IMR-90 (cell line): ENCODE measurements at regions not wholly inside any gene's neighbourhood (a gene's known extent, or its start where the extent isn't known, plus 50 kb on each side); places are given as distances from the start of the nearest gene placed in this dataset.
A peak's percentile ranks its signal among the peaks of the same experiment; 100 is the strongest.

Source experiments
- ATAC-seq: fragments of 200-7000 bp; cut with Tn5 transposase; 2 replicates; pipeline ENCODE4 v1.9.1; 2020; ENCODE audit warnings: low read depth, mild to moderate bottlenecking, moderate library complexity
- BruUV-seq: library from RNA; stranded (reverse); fragments of 400-500 nt; replicated peaks from 2 replicates; lab custom pipeline; 2021; lab: Mats Ljungman, UMichigan
- CTCF ChIA-PET: fragments of 300-600 bp; formaldehyde crosslinking; extraction: SDS; loops from one replicate; lab custom pipeline; 2021; ENCODE audit warnings: antibody characterized with exemption; lab: Yijun Ruan, JAX
- POLR2A ChIA-PET: fragments of 300-600 bp; sonication (Branson Sonifier 250); formaldehyde crosslinking; loops from one replicate; lab custom pipeline; 2022; ENCODE audit warnings: antibody characterized with exemption; ENCODE audit not compliant: unreplicated experiment; lab: Charles Lee
- DNase-seq: peaks from one replicate; pipeline ENCODE4 v3.0.0; 2013
- H2AFZ ChIP-seq: replicated peaks from 2 replicates; pipeline ENCODE3; 2013; ENCODE audit warnings: low read length, mild to moderate bottlenecking; ENCODE audit not compliant: poor library complexity
- H2AK5ac ChIP-seq: 2 replicates; pipeline ENCODE4 v1.6.1; 2013; ENCODE audit warnings: low read depth, low read length, inconsistent platforms
- H2AK9ac ChIP-seq: replicated peaks from 2 replicates; pipeline ENCODE3; 2013; ENCODE audit warnings: mild to moderate bottlenecking, low read depth, low read length, moderate library complexity; ENCODE audit not compliant: poor library complexity
- H2BK120ac ChIP-seq: 2 replicates; pipeline ENCODE4 v1.6.1; 2013; ENCODE audit warnings: low read depth, low read length, inconsistent platforms
- H2BK15ac ChIP-seq: 3 replicates; pipeline ENCODE4 v1.6.1; 2013; ENCODE audit warnings: low read depth, low read length, inconsistent platforms
- H2BK20ac ChIP-seq: 2 replicates; pipeline ENCODE4 v1.6.1; 2013; ENCODE audit warnings: low read depth, mild to moderate bottlenecking, inconsistent platforms, low read length, moderate library complexity
- H2BK5ac ChIP-seq: 2 replicates; pipeline ENCODE4 v1.6.1; 2013; ENCODE audit warnings: mild to moderate bottlenecking, low read depth, low read length, inconsistent platforms; ENCODE audit not compliant: poor library complexity, severe bottlenecking
- H3K14ac ChIP-seq: replicated peaks from 2 replicates; pipeline ENCODE4 v1.6.1; 2013; ENCODE audit warnings: low read depth, low read length, inconsistent platforms
- H3K18ac ChIP-seq: 2 replicates; pipeline ENCODE4 v1.6.1; 2013; ENCODE audit warnings: low read depth, low read length, control low read depth
- H3K23ac ChIP-seq: 2 replicates; pipeline ENCODE4 v1.6.1; 2013; ENCODE audit warnings: low read depth, low read length, inconsistent platforms
- H3K27ac ChIP-seq: 2 replicates; pipeline ENCODE4 v1.5.1; 2013; ENCODE audit warnings: mild to moderate bottlenecking, control low read depth, low read length; ENCODE audit not compliant: insufficient read depth
- H3K27me3 ChIP-seq: 2 replicates; pipeline ENCODE4 v1.6.1; 2013; ENCODE audit warnings: low read length; ENCODE audit not compliant: control insufficient read depth, insufficient read depth
- H3K36me3 ChIP-seq: 2 replicates; pipeline ENCODE4 v1.6.1; 2013; ENCODE audit warnings: low read length, mixed read lengths; ENCODE audit not compliant: control insufficient read depth, insufficient read depth
- H3K4ac ChIP-seq: 2 replicates; pipeline ENCODE4 v1.6.1; 2013; ENCODE audit warnings: low read depth, low read length, inconsistent platforms
- H3K4me1 ChIP-seq: 2 replicates; pipeline ENCODE4 v1.6.1; 2013; ENCODE audit warnings: low read length, mixed read lengths; ENCODE audit not compliant: control insufficient read depth, insufficient read depth
- H3K4me2 ChIP-seq: 2 replicates; pipeline ENCODE4 v1.6.1; 2013; ENCODE audit warnings: low read depth, mild to moderate bottlenecking, control low read depth, low read length, moderate library complexity
- H3K4me3 ChIP-seq: 2 replicates; pipeline ENCODE4 v1.5.1; 2013; ENCODE audit warnings: low read depth, mild to moderate bottlenecking, control low read depth, low read length, moderate library complexity; ENCODE audit not compliant: insufficient read depth
- H3K56ac ChIP-seq: 2 replicates; pipeline ENCODE4 v1.6.1; 2013; ENCODE audit warnings: low read length, inconsistent platforms; ENCODE audit not compliant: insufficient read depth; ENCODE audit errors: extremely low read depth
- H3K79me1 ChIP-seq, 2 experiments: 2 replicates each; pipeline ENCODE4 v1.6.1; 2013; ENCODE audit warnings: low read length in 2 of 2, inconsistent platforms in 1 of 2, low read depth in 1 of 2
- H3K9ac ChIP-seq: 2 replicates; pipeline ENCODE4 v1.6.1; 2013; ENCODE audit warnings: low read depth, low read length, control low read depth
- H3K9me1 ChIP-seq: 2 replicates; pipeline ENCODE4 v1.6.1; 2013; ENCODE audit warnings: low read length, inconsistent platforms; ENCODE audit not compliant: insufficient read depth
- H3K9me3 ChIP-seq: 2 replicates; pipeline ENCODE4 v1.6.1; 2013; ENCODE audit warnings: low read length; ENCODE audit not compliant: control insufficient read depth, insufficient read depth
- H4K20me1 ChIP-seq: 2 replicates; pipeline ENCODE4 v1.6.1; 2013; ENCODE audit warnings: low read length, inconsistent platforms; ENCODE audit not compliant: insufficient read depth
- H4K5ac ChIP-seq: 2 replicates; pipeline ENCODE4 v1.6.1; 2013; ENCODE audit warnings: mild to moderate bottlenecking, low read depth, low read length, control low read depth
- H4K8ac ChIP-seq, 2 experiments: 2 replicates each; pipeline ENCODE4 v1.6.1; 2013; ENCODE audit warnings: low read depth in 2 of 2, low read length in 2 of 2, control low read depth in 1 of 2, inconsistent platforms in 1 of 2
- H4K91ac ChIP-seq: 2 replicates; pipeline ENCODE4 v1.6.1; 2013; ENCODE audit warnings: low read depth, low read length, inconsistent platforms; ENCODE audit not compliant: insufficient read depth
- MAFK ChIP-seq: IDR thresholded peaks from 2 replicates; pipeline ENCODE4 v1.6.1; 2012; ENCODE audit warnings: low read depth, low read length, improper control_type of control experiment
- POLR2A ChIP-seq: IDR thresholded peaks from 2 replicates; pipeline ENCODE4 v1.6.1; 2012; ENCODE audit warnings: mild to moderate bottlenecking, low read depth, low read length
- WGBS, 2 experiments: methylation state at CpG; one replicate each; pipeline versions ENCODE4 v1.1.5 to v1.1.7; 2013; ENCODE audit warnings: missing lambda C conversion rate in 2 of 2; ENCODE audit not compliant: insufficient read length in 1 of 2; ENCODE audit errors: extremely low coverage in 2 of 2; 5-methylcytosine and 5-hydroxymethylcytosine counted together
- dilution Hi-C: fragments of 300-500 bp; cut with HindIII; formaldehyde crosslinking; loops from one replicate; pipeline ENCODE4 v1.14.3; 2018; ENCODE audit warnings: low sequenced_read_pairs; ENCODE audit not compliant: unreplicated experiment
- in situ Hi-C: fragments of 300-500 bp; cut with MboI; formaldehyde crosslinking; loops from 3 replicates; pipeline ENCODE4 v1.14.3; 2019; ENCODE audit warnings: low sequenced_read_pairs, inconsistent platforms, mixed read lengths
- intact Hi-C: fragments of 100-400 bp; cut with micrococcal nuclease; formaldehyde crosslinking; loops from 2 replicates; pipeline ENCODE4 v1.10.0; 2022

- POLR2A ChIA-PET = no interaction called here
These were observed 219.0 kb upstream of the SOX1 start for GRCh38 chr13:111847964-111848363.

More at GRCh38 chr13:111847964-111848363, 219.0 kb upstream of the SOX1 start:
- intact Hi-C loops (no loop called here), in situ Hi-C loops (no loop called here), dilution Hi-C loops (no loop called here)
- Histone ChIP-seq H4K8ac (no peak overlapping the region), H4K5ac (no peak overlapping the region), H2AFZ (no peak overlapping the region), H3K36me3 (no peaks in the 10 kb centered on the region), H3K56ac (no peak overlapping the region), H4K91ac (no peak overlapping the region), H3K9ac (no peak overlapping the region), H3K4me3 (no peak overlapping the region), H3K4me2 (no peak overlapping the region), H3K27me3 (no peaks in the 10 kb centered on the region), H3K9me1 (no peaks in the 10 kb centered on the region), H3K4me1 (no peaks in the 10 kb centered on the region), H3K23ac (no peak overlapping the region), H2BK120ac (no peak overlapping the region), H3K27ac (no peak overlapping the region), H2BK5ac (no peak overlapping the region), H3K9me3 (peaks cover 31% of the 10 kb centered on the region), H2AK5ac (no peak overlapping the region), H2BK15ac (no peak overlapping the region), H2BK20ac (no peak overlapping the region), H3K18ac (no peak overlapping the region), H2AK9ac (no peak overlapping the region), H4K20me1 (no peaks in the 10 kb centered on the region), H3K4ac (no peak overlapping the region), H3K79me1 (no peaks in the 10 kb centered on the region), H3K14ac (no peak overlapping the region)
- no peak for TF ChIP-seq POLR2A
- TF ChIP-seq MAFK = peak; percentile 62
- no peak for DNase-seq
- CTCF ChIA-PET = no interaction called here
- no TSS peak for BruUV-seq
- no peak for ATAC-seq
- no CpG with 5 or more reads among the region's 3 CpGs for WGBS, 2 experiments
